HEK293T (cell line): ENCODE measurements at regions not wholly inside any gene's neighbourhood (a gene's known extent, or its start where the extent isn't known, plus 50 kb on each side); places are given as distances from the start of the nearest gene placed in this dataset.

ENCODE experiments used
- ARNT ChIP-seq: fragments of 450-650 bp; IDR thresholded peaks from 2 replicates; pipeline ENCODE4 v1.6.1; 2017; ENCODE audit warnings: mild to moderate bottlenecking
- CTBP1 ChIP-seq: fragments of 450-650 bp; IDR thresholded peaks from 2 replicates; pipeline ENCODE4 v1.6.1; 2016; ENCODE audit warnings: borderline replicate concordance
- ELF4 ChIP-seq: fragments of 450-650 bp; IDR thresholded peaks from 2 replicates; pipeline ENCODE4 v1.6.1; 2017; ENCODE audit warnings: antibody characterized with exemption
- FOXA1 ChIP-seq: fragments of 450-650 bp; IDR thresholded peaks from 2 replicates; pipeline ENCODE4 v1.6.1; 2016; ENCODE audit warnings: mild to moderate bottlenecking
- FOXK2 ChIP-seq: fragments of 450-650 bp; IDR thresholded peaks from 2 replicates; pipeline ENCODE4 v1.6.1; 2016; ENCODE audit warnings: mild to moderate bottlenecking
- FOXM1 ChIP-seq: fragments of 450-650 bp; IDR thresholded peaks from 2 replicates; pipeline ENCODE4 v1.6.1; 2017; ENCODE audit warnings: mild to moderate bottlenecking, borderline replicate concordance
- NFRKB ChIP-seq: fragments of 450-650 bp; IDR thresholded peaks from 2 replicates; pipeline ENCODE4 v1.6.1; 2016; ENCODE audit warnings: mild to moderate bottlenecking, moderate library complexity
- SP1 ChIP-seq: fragments of 450-650 bp; IDR thresholded peaks from 2 replicates; pipeline ENCODE4 v1.6.1; 2017
- SUZ12 ChIP-seq: fragments of 450-650 bp; IDR thresholded peaks from 2 replicates; pipeline ENCODE4 v1.6.1; 2016; ENCODE audit warnings: mild to moderate bottlenecking
- TARDBP ChIP-seq: fragments of 450-650 bp; IDR thresholded peaks from 2 replicates; pipeline ENCODE4 v1.6.1; 2016

DNA sequence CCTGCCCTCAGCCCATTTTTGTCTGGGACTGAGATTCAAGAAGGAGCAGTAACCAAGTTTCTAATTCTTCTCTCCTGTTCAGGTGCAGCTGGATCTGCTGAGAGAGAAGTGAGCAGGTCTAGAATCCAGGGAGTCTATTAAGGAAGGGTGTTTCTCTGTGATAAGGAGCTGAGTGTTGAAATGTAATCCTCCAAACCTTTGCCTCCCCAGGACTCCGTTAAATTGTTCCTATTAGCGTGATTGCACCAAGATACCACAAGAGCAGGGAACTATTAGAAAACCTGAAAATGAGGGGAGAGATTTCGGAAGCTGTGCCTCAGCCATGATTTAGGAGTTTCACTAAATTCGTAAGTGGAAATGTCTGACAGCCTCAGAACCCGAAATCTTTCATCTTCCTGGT lies 192.6 kb downstream of the EBLN2 start:
- TF ChIP-seq FOXK2 = no peak
- no peak for TF ChIP-seq FOXA1
- TF ChIP-seq FOXM1 = no peak
- no peak for TF ChIP-seq CTBP1
- no peak for TF ChIP-seq SUZ12
- no peak for TF ChIP-seq SP1
- no peak for TF ChIP-seq ELF4
- no peak for TF ChIP-seq ARNT
- no peak for TF ChIP-seq NFRKB
- TF ChIP-seq TARDBP = no peak
